ENCODE measurements at regions not wholly inside any gene's neighbourhood (a gene's known extent, or its start where the extent isn't known, plus 50 kb on each side); places are given as distances from the start of the nearest gene placed in this dataset.

- no peak for DNase-seq
Observed at GRCh38 chr11:119488256-119488995, 65.5 kb upstream of the THY1 start.

- DNase-seq, result no peak
Observed at GRCh38 chr11:119486691-119487259, 63.8 kb upstream of the THY1 start.

DNA sequence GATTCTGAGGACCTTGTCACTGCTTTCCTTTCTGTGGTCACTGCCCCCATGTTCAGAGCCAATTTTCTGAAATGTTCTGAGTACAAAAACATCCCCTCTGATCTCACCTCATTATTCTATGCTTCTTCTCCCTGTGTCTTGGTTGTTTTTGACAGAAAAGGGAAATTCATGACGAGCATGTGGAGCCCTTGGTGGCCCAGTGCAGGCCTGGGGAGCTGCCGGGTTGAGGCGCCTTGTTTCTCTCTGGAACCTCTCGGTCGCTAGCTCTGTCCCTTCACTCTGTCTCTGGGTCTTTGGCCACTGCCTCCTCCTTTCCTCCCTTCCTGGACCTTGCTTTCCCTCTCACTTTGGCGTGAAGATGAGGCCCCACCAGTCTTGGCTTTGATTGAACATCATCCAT is 63.0 kb upstream of the THY1 start:
- no peak for DNase-seq

DNA sequence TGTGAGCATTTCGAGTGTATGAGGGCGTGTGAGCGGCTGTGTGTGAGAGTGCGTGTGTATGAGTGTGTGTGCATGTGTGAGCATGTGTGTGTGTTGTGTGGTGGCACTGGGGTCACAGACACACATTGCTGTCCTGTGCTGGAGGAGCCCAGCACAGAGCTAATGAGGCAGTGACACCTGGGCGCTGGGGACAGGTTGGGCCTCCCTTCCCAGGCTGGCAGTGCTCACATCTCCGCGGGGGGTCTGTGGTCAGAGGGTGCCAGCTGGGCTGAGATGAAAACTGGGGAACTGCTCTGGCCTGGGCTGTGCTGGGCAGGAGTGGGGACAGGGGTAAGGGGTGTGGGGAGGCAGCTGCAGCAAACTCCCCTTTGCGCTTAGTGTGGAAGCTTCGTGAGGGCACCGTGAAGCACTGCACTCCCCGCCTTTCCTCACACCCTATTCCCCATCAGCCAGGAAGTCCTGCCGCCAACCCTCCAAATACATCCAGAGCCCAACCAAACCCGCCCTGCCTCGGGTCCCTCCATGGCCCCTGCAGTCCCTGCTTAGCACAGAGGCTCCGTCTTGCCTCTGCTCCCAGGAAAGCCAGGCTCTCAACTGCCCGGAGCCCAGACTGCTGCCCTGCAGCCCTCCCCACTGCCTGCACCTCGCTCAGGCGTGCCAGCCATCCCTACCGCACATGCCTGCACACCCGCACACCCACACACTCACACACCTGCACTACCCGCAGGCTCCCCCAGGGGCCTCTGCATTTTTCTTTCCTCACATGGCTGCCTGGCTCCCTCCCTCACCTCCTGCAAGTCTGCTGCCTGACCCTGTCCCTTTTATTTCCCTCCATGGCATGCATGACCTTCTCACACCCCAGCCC is 62.0 kb upstream of the THY1 start:
- DNase-seq, result no peak

- no peak for DNase-seq
Observed at GRCh38 chr11:119483881-119484371, 61.0 kb upstream of the THY1 start.

- no peak for DNase-seq
Observed at GRCh38 chr11:119483341-119483880, 60.4 kb upstream of the THY1 start.

DNA sequence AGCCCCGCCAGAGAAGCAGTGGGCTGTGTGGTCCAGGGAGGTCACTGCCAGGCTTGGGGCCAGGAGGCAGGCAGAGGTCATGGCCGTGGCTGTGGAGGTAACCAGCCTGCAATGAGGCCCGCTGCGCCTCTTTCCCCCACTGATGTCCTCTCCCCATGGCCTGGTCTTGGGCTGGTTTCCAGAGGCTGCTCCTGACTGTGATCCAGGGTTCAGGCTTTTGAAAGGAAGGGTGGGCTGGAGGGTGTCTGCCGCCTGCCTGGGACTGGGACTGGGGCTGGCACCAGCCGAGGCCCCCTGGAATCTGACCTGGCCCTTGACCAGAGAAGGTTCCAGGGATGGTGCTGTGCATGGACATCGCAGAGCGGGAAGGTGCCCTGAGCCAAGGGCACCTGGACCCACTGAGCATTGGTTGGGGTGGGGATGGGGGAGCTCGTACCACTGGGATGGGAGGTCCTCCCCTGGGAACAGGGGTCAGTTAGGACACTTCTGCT is 59.6 kb upstream of the THY1 start:
- no peak for DNase-seq

DNA sequence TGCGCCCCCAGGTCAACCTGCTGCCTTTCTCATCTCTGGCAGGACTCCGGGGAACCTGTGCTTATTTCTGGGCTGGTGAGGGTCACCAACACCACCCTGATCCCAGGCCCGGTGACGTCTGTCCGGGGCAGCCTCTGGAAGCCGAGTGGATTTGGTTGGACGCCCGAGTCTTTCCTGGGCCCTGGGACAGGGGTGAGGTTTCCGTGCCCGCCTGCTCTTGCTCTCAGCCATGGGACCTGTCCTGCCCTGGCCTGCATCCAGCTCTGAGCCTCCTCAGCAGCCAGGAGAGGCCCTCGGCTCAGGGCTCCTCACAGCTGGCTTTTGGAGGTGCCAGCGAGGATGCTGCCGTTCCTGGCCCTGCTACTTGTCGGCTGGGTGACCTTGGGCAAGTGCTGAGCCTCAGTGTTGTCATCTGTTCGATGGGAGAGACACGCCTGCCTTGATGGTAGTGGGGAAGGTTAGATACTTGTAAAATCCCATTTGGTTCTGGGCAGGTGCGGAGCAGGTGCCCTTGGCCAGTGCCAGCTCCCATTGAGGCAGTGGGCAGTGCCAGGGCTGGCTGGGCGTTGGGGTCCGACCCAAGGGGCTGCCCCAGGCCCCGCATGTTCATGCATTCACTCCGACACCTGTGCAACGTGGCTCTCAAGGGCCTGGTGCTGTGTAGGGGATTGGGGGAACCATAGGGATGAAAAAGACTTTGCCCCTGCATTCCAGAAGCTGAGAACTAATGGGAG is 58.9 kb upstream of the THY1 start:
- no peak for DNase-seq

GRCh38 chr11:119481021-119481666 is 58.2 kb upstream of the THY1 start:
- peak; percentile 94 for DNase-seq

DNA sequence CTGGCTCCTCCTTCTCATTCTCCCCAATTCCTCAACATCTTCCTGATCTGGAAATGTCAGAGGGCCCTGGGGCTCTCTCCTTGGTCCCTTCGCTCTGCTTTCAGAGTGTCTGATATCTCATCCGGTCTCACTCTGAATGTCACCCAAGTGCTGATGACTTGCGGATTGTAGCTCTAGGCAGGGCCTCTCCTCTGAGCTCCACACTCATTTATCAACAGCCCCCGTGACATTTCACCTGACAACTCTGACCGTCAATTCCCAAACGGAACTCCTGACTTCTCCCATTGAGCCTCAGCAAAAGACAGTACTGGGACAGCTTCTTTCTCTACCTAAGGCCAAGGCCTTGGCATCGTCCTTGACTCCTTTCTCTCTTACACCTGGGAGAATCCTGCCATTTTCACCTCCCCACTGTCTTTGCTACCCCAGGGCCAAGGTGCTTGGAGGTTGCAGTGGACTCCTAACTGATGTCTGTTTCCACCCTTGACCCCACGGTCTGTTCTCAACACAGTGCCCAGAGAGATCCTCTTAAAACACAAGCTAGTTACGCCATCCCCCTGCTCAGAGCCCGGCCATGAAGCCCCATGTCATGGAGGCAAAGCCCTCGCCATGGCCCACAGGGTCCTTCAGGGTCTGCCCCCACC is 57.5 kb upstream of the THY1 start:
- no peak for DNase-seq

GRCh38 chr11:119479685-119480275 is 56.8 kb upstream of the THY1 start:
- DNase-seq, result no peak

DNA sequence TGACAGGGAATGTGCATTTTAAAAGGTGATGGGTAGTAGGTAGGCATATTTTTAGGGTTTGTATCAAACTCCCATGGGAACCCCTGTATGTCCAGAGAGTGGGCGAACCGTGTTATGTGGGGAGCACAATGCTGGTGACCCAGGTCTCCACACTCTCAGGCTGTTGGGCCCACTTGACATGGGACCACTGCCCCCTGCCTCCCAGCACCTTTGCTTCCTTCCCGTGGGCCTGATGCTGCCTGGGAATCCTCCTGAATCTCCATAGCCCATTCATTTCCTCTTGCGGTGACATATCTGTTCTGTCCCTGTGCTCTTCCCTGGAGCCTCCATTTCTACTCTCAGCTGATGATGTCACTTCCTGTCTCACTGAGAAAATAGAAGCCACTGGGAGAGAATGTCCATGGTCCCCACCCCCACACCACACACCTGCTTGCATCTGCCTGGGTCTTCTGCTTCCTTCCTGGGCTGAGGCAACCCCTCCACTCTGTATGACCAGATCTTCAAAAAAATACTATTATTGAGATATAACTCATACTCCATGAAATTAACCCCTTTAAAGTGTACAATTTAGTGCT is 55.8 kb upstream of the THY1 start:
- no peak for DNase-seq

- DNase-seq, result no peak
Observed at GRCh38 chr11:119476666-119477331, 53.8 kb upstream of the THY1 start.

DNA sequence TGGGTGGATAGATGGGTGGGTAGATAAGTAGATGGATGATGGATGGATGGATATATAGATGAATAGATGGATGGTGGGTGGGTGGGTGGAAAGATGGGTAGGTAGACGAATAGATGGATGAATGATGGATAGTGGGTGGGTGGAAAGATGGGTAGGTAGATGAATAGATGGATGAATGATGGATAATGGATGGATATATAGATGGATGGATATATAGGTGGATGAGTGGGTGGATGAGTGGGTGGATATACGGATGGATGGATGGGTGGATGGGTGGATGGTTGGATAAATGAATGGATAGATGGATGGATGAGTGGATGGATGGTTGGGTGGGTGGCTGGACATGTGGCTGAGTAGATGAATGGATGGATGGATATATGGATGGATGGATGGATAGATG is 53.1 kb upstream of the THY1 start:
- DNase-seq, result no peak

GRCh38 chr11:119474682-119475596 is 52.0 kb upstream of the THY1 start:
- no peak for DNase-seq

GRCh38 chr11:119473901-119474681 is 51.1 kb upstream of the THY1 start:
- no peak for DNase-seq

GRCh38 chr11:119473226-119473625 is 50.3 kb upstream of the THY1 start:
- no peak for DNase-seq

- no peak for DNase-seq
Observed at GRCh38 chr11:119472856-119473222, 49.9 kb upstream of the THY1 start.
